ENCODE measurements at regions not wholly inside any gene's neighbourhood (a gene's known extent, or its start where the extent isn't known, plus 50 kb on each side); places are given as distances from the start of the nearest gene placed in this dataset.
"Not testable (repeated sequence)": the region's sequence is repeated elsewhere in the genome, so short reads cannot be mapped to it uniquely, and the experiment has no call there.

GRCh38 chr1:47604869-47605268 lies 167.0 kb downstream of the FOXD2 start:
- DNase-seq = not testable (repeated sequence)

- no peak for DNase-seq
Measured at GRCh38 chr1:47608296-47608875, 170.5 kb downstream of the FOXD2 start.

DNA sequence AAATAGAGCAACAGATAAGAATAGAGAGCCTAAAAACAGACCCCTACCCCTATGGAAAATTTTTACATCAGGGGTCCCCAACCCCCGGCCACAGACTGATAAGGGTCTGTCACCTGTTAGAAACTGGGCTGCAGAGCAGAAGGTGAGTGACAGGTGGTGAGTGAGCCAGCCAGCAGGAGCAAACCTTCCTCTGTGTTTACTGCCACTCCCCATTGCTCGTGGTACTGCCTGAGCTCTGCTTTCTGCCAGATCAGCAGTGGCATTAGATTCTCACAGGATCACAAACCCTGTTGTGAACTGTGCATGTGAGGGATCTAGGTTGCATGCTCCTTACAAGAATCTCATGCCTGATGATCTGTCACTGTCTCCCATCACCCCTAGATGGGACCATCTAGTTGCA lies 174.1 kb downstream of the FOXD2 start:
- DNase-seq = no peak

DNA sequence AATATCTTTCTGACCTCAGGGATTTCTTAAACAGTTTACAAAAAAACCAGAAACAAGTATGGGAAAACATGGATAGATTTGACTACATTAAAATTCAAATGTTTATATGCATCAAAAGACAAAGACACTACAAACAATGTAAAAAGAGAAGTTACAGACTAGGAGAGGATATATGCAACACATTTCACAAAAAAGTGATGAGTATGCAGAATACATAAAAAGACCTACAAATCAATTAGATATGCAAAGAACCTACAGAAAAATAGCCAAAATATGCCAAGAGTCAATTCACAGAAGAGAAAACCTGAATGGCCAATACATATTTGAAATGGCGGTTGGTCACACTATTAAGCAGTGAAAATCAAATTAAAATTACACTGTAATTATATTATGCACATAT lies 175.0 kb downstream of the FOXD2 start:
- no peak for DNase-seq

DNA sequence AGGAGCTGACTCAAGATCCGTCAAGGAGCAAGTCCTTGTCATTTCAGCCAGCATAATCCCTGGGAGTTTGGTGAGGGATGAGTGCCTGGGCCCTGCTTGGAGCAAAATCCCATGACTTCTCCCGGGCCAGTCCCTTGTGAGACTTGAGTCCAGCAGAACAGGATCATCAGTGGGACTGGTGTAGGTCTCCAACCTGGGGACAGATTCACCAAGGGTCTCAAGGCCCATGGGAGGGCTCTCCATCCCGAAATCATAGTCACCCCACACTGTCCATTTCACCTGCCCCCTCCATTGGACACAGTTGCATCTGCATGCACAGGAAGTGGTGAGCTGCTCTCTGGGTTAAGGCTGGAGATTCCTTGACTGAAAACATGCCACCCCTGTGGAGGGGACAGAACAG lies 178.2 kb downstream of the FOXD2 start:
- DNase-seq = no peak

DNA sequence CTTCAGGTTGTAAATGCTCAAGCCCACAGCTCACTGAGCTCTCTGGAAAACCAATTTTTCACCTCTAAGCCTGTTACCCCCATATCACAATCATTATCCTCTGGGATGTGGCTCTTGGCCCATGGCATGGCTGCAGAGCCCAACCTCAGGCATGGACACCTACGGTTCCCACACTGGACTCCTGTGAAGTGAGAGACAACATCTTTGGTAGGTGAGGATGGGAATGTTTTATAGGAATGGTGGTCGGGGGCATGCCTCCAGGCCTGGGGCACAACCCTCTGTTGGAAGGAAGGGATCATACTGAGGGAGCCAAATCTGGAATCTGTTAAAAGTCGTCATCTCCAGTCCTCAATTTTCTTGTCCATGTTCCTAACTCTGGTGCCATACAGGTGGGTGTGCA lies 179.1 kb downstream of the FOXD2 start:
- DNase-seq = no peak

GRCh38 chr1:47617381-47618221 lies 179.8 kb downstream of the FOXD2 start:
- no peak for DNase-seq

GRCh38 chr1:47618222-47618720 lies 180.4 kb downstream of the FOXD2 start:
- DNase-seq = no peak

GRCh38 chr1:47618830-47619229 lies 181.0 kb downstream of the FOXD2 start:
- no peak for DNase-seq

DNA sequence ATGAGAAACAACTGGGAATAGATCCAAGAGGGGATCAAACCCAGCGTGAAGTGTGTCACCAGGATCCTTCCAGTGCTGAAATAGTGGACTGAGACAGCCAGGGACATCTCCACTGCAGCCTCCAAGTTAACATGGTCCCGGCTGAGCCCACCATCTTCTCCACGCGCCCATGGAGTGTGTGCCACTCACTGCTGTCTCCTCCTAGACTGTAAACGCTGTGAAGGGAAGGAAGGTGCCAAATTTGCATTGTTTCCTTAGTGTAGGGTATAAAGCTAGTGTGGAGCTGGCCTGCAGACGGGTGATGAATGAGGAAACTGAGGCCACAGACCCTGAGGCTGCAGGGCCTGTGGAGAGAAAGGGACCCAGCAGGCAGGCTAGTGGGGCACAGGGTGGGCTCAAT lies 183.6 kb downstream of the FOXD2 start:
- DNase-seq = no peak

GRCh38 chr1:47621977-47622376 lies 184.1 kb downstream of the FOXD2 start:
- no peak for DNase-seq

DNA sequence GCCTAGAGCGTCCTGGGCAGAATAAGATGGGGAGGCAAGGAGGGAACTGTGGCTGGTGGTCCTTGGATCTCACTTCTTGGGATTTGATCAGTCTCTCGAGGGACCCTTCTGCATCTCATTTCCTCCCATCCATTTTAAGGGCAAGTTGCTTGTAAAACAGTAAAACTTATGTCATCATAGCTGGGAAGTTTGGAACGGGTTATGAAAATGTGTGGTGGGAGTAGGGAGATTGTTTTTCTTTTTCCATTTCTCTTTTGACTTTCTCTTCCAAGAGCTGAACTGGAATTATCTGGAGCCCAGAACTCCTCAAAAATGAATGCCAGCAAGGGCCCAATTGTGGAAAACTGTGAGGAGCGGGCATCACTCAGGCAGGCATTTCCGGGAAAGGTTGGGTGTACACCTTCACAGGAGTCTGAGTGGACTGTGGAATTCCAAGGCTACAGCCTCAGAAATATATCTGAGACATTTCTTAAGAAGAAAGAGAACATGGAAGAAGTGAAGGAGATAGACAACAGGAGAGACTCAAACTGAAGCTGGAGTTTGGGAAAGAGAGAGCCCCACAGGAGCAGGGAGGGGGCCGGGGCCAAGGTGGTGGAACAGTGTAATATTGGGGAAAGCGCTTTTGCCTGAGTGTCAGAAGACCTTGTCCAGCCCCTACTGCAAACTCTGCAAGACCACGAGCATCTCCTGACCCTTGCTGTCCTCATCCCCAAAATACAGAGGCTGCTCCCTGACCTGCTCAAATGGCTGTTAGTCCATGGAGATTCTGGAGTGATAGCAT lies 185.1 kb downstream of the FOXD2 start:
- DNase-seq = no peak

DNA sequence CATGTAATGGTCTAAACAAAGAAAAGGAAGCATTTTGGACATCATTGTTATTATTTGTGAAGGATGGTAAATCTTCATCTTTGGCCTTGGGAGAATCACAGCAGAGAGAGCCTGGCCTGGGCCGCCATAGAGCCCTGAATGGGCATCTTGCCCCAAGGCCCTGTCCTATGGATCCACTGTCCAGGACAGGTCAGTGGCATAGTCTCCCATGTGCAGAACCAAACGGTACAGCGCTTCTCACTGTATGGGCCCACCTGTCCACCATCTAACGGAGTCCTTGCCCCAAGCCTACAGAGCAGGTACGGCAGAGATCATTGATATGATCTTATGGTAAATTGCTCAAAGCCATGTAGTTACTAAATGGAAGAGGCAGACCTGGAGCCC lies 185.7 kb downstream of the FOXD2 start:
- DNase-seq = no peak

DNA sequence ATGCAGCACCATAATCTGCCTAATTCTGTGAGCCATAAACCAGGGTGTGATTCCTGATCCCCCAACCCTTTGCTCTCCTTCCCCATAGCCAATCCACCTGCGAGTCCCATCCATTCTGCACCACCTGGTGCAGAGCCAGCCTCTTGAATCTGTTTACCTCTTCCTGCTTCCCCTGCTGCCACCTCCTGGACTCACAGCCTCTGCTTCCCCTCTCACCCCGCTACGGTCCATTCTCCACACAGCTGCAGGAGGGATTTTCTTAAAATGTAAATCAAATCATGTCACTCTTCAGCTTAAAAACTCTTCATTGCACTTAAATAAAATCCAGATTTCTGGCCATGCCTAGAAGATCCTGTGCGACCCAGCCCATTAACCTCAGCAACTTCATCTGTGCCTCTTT lies 186.7 kb downstream of the FOXD2 start:
- peak in 1 of 2 experiments; percentile 2 for DNase-seq

DNA sequence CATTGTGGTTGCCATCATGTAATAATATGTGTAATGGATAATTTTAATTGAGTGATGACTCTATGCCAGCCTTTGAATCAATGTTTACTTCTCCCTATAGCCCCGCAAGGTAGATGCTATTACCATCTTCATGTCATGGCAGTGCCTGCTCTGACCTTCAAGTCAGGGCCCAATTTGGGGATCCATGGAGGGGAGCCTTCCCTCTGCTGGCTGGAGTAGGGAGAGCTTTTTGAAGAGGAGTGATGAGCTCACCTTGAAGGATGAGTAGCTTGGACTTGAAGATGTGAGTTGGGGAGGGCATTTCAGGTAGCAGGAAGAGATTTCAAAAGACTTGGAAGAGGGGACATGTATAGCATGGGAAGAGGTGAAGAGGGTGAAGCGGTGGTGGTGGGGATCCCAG lies 189.2 kb downstream of the FOXD2 start:
- DNase-seq = no peak

DNA sequence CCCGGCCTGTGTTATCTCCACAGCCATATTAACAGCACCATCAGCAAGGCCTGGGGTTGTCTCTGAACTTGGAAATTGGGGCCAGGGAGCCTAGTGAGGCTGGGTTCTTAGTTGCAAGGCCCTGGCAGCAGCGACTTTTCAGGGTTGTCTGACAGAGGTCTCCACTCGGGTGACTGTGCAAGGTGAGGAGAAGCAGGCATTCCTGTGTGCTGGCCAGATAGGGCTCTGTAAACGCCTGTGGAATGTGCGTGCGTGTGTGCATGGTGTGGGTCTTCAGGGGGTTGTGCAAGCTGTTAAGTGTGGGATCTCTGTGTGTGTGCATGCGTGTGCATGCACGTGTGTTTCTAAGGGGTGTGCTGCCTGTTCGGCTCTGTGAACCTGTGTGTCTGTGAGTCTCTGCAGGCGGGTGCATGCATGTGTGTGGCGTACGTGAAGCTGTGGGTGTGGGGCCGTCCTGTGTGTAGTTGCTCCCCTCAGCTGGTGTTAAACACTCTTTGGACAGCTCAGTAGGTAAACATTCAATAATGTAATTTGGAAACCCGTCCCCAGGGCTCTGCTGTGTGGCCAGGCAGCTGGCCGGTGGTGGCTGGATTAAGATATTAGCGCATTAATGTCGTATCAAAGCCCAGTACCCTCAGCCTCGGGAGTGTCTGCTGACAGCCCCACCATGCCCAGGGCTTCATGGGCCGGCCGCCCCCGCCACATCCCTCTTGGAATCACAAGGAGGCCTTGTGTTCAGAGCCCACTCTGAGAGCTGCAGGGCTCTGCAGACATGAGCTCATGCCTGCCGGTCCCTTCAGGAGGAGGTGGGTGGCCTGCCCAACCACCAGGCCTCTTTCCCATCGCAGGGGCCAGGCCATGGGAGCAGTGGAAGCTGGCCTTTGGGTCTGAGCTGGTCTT lies 189.9 kb downstream of the FOXD2 start:
- no peak for DNase-seq

DNA sequence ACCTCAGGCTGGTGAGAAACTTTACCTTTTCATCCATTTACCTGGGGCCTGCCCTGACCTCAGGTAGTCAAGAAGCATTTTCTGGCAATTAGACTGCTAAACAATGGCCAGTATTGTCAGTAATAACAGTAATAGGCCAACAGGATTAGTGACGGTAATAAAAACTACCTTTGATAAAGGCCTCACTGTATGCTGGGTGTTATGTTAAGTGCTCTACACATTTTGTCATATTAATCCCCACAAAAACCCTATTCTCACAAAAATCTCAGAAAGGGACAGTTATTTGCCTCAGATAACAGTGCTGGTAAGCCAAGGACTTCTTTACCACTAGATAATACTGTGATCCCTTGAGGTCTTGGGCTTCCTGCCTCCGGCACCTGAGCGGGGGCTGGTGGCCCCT lies 191.4 kb downstream of the FOXD2 start:
- DNase-seq = no peak

DNA sequence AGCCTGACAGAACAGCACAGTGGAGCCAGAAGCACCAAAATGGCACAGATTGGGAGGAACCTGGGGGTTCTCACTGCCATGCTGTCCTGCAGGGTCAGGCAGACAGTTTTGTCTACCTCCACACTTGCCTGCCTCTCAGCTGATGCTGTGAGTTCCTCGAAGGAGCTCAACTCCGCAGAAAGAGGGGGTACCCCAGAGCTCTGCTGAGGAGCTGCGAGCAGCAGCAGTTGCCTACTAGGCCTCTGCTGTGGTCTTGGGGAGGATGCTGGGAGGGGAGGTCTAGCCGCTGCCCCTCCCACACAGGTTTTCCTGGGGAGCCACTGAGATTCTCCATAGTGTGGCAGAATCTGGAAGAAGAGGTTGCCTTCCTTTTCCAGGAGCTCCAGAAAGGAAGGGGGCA lies 192.5 kb downstream of the FOXD2 start:
- no peak for DNase-seq

GRCh38 chr1:47631411-47631995 lies 193.7 kb downstream of the FOXD2 start:
- DNase-seq = no peak

DNA sequence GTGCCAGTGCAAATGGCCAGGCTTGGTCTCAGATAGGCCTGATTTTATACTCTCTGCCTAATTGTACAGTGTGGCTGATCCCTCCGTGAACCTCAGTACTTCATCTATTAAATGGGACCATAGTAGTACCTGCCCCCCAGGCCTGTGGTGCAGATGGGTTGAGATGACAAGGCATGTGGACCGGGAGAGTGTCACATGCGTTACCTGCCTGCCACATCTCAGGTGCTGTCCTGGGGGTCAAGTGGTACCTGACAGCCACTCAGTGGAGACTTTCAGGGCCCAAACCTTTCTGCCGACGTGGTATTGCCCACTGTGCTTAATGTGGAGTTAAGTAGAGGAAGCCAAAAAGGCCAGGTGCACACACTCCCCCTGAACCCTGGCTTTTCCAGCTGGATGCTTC lies 197.3 kb downstream of the FOXD2 start:
- no peak for DNase-seq

GRCh38 chr1:47635597-47635996 lies 197.8 kb downstream of the FOXD2 start:
- DNase-seq = no peak

DNA sequence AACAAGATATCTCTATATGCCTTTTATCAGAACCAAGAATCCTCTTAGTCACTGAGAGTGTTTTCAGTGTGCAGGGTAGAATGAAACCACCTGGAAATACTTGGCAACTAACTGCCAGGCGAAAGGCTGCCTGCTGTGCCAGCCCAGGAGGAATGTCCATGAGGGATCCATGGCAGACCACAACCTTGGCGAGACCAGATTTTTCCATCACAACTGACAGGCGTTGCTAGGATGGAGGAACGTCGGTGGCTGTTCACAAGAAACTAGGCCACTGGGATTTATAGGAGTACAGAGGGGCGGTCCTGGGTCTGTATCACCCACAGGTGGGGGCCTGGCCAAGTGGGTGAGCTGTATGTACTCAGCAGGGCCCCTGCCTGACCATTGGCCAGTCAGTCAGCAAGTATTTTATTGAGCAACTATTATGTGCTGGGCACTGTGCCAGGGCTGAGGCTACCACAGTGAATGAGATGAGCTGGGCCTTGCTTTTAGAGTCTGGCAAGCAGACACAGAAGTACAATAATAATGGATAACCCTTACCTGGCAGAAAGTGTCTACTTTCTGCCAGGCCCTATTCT lies 199.4 kb downstream of the FOXD2 start:
- DNase-seq = no peak

Data from activated T-cell treated with anti-CD3 and anti-CD28 coated beads, Interleukin-2, amount 50 U/mL, for 48 hours (primary cell).